SK-N-MC (cell line): ENCODE measurements at regions not wholly inside any gene's neighbourhood (a gene's known extent, or its start where the extent isn't known, plus 50 kb on each side); places are given as distances from the start of the nearest gene placed in this dataset.

ENCODE experiments used
- EZH2 ChIP-seq: fragments of 200-600 bp; sonication (generic); IDR thresholded peaks from one replicate; pipeline ENCODE4 v1.6.1; 2017; ENCODE audit warnings: antibody characterized with exemption
- POLR2AphosphoS5 ChIP-seq: IDR thresholded peaks from 2 replicates; pipeline ENCODE4 v1.6.1; 2012; ENCODE audit warnings: mild to moderate bottlenecking, low read depth, low read length, borderline replicate concordance

- TF ChIP-seq POLR2AphosphoS5, result no peak
- no peak for TF ChIP-seq EZH2
These were observed 229.2 kb downstream of the COL12A1 start for GRCh38 chr6:74976701-74977100.
